HCT116 (cell line): ENCODE measurements at regions not wholly inside any gene's neighbourhood (a gene's known extent, or its start where the extent isn't known, plus 50 kb on each side); places are given as distances from the start of the nearest gene placed in this dataset.

Experiments
- ATAC-seq: fragments of 200-7000 bp; cut with Tn5 transposase; 2 replicates; pipeline ENCODE4 v1.9.1; 2020; ENCODE audit warnings: mild to moderate bottlenecking, moderate library complexity
- BruUV-seq: library from RNA; stranded (reverse); fragments of 400-500 nt; replicated peaks from 2 replicates; lab custom pipeline; 2021; lab: Mats Ljungman, UMichigan
- CTCF ChIA-PET: fragments of 300-600 bp; sonication (Branson Sonifier 250); formaldehyde crosslinking; loops from one replicate; lab custom pipeline; 2021; ENCODE audit warnings: antibody characterized with exemption; lab: Charles Lee
- POLR2A ChIA-PET: fragments of 300-600, 350-600 bp; sonication (Branson Sonifier 250); formaldehyde crosslinking; loops from one replicate; lab custom pipeline; 2021; ENCODE audit warnings: antibody characterized with exemption; lab: Charles Lee
- RAD21 ChIA-PET, 2 experiments: fragments of 300-600 bp; sonication (Branson Sonifier 250); formaldehyde crosslinking; loops; one replicate each; lab custom pipeline; 2023; ENCODE audit warnings: low total read pairs in 2 of 2; ENCODE audit not compliant: uncharacterized antibody in 2 of 2, unreplicated experiment in 2 of 2, low non-redundant PET in 1 of 2; lab: Charles Lee
- DNase-seq: peaks from one replicate; pipeline ENCODE4 v3.0.0-alpha.2; 2010; ENCODE audit warnings: low read depth, low spot score
- H2AFZ ChIP-seq: fragments of 200-600 bp; shearing (Covaris generic), sonication (generic); 2 replicates; pipeline ENCODE4 v1.6.1; 2017; ENCODE audit warnings: low read depth, mixed run types, mixed read lengths, antibody characterized with exemption, low read length; ENCODE audit not compliant: poor library complexity, severe bottlenecking
- H3K27ac ChIP-seq: 2 replicates; pipeline ENCODE4 v1.5.1; 2012; ENCODE audit warnings: low read depth, low read length
- H3K27me3 ChIP-seq: fragments of 200-600 bp; sonication (generic); 2 replicates; pipeline ENCODE4 v1.6.1; 2016; ENCODE audit warnings: mixed run types, low read length, mixed read lengths; ENCODE audit not compliant: insufficient read depth
- H3K36me3 ChIP-seq, 2 experiments: fragments of 200-500 bp in 1 of 2; fragments of 200-600 bp in 1 of 2; sonication (Bioruptor generic) in 1 of 2; sonication (generic) in 1 of 2; 2 replicates each; pipeline versions ENCODE4 v1.5.1 to v1.6.1; 2014 to 2016; ENCODE audit warnings: low read length in 2 of 2, inconsistent platforms in 1 of 2, mixed read lengths in 1 of 2, mixed run types in 1 of 2; ENCODE audit not compliant: insufficient read depth in 2 of 2, control insufficient read depth in 1 of 2
- H3K4me1 ChIP-seq, 2 experiments: fragments of 200-600 bp in 1 of 2; sonication (generic) in 1 of 2; 2 replicates each; pipeline versions ENCODE4 v1.5.1 to v1.6.1; 2012 to 2017; ENCODE audit warnings: low read length in 2 of 2, inconsistent platforms in 1 of 2, mild to moderate bottlenecking in 1 of 2, mixed read lengths in 1 of 2, mixed run types in 1 of 2, moderate library complexity in 1 of 2; ENCODE audit not compliant: insufficient read depth in 2 of 2, control insufficient read depth in 1 of 2
- H3K4me2 ChIP-seq: fragments of 200-600 bp; sonication (generic); 2 replicates; pipeline ENCODE4 v1.6.1; 2017; ENCODE audit warnings: mixed run types, low read length, mixed read lengths
- H3K4me3 ChIP-seq, 2 experiments: fragments of 200-600 bp in 1 of 2; sonication (generic) in 1 of 2; replicated peaks in 1 of 2; 2 replicates each; pipeline ENCODE4 v1.5.1; 2011 to 2016; ENCODE audit warnings: low read length in 2 of 2, control low read depth in 1 of 2, low read depth in 1 of 2, mild to moderate bottlenecking in 1 of 2, mixed read lengths in 1 of 2, mixed run types in 1 of 2
- H3K79me2 ChIP-seq: fragments of 200-600 bp; sonication (generic); 2 replicates; pipeline ENCODE4 v1.6.1; 2017; ENCODE audit warnings: mild to moderate bottlenecking, mixed run types, low read length, moderate library complexity, mixed read lengths; ENCODE audit not compliant: insufficient read depth
- H3K9ac ChIP-seq: fragments of 200-600 bp; sonication (generic); 2 replicates; pipeline ENCODE4 v1.6.1; 2016; ENCODE audit warnings: low read length, mixed read lengths
- H3K9me2 ChIP-seq: fragments of 200-600 bp; sonication (generic), shearing (Covaris generic); 2 replicates; pipeline ENCODE4 v1.6.1; 2017; ENCODE audit warnings: mixed run types, mild to moderate bottlenecking, moderate library complexity; ENCODE audit not compliant: insufficient read depth
- H3K9me3 ChIP-seq, 2 experiments: fragments of 200-500 bp in 1 of 2; fragments of 200-600 bp in 1 of 2; sonication (Bioruptor generic) in 1 of 2; sonication (generic) in 1 of 2; 2 replicates each; pipeline ENCODE4 v1.6.1; 2014 to 2017; ENCODE audit warnings: low read length in 2 of 2, mixed read lengths in 2 of 2, inconsistent platforms in 1 of 2, low read depth in 1 of 2, mild to moderate bottlenecking in 1 of 2, mixed run types in 1 of 2, moderate library complexity in 1 of 2; ENCODE audit not compliant: control insufficient read depth in 1 of 2, insufficient read depth in 1 of 2
- H4K20me1 ChIP-seq: fragments of 200-600 bp; sonication (generic), shearing (Covaris generic); 2 replicates; pipeline ENCODE4 v1.6.1; 2017; ENCODE audit warnings: mixed run types, mild to moderate bottlenecking, moderate library complexity; ENCODE audit not compliant: insufficient read depth
- CBX3 ChIP-seq: IDR thresholded peaks from 2 replicates; pipeline ENCODE4 v1.6.1; 2012; ENCODE audit warnings: low read depth
- JUND ChIP-seq: IDR thresholded peaks from 2 replicates; pipeline ENCODE4 v1.6.1; 2012
- POLR2AphosphoS5 ChIP-seq: IDR thresholded peaks from 2 replicates; pipeline ENCODE4 v1.6.1; 2011; ENCODE audit warnings: mild to moderate bottlenecking, low read depth, low read length, moderate library complexity
- RAD21 ChIP-seq: IDR thresholded peaks from 2 replicates; pipeline ENCODE4 v1.6.1; 2012; ENCODE audit warnings: low read depth, mild to moderate bottlenecking
- SP1 ChIP-seq: IDR thresholded peaks from 2 replicates; pipeline ENCODE4 v1.6.1; 2012; ENCODE audit warnings: low read depth
- SRF ChIP-seq: IDR thresholded peaks from 2 replicates; pipeline ENCODE4 v1.6.1; 2012; ENCODE audit warnings: low read depth
- YY1 ChIP-seq: IDR thresholded peaks from 2 replicates; pipeline ENCODE4 v1.6.1; 2011; ENCODE audit warnings: low read length, low read depth, moderate library complexity, mild to moderate bottlenecking; ENCODE audit not compliant: insufficient replicate concordance; ENCODE audit errors: extremely low read depth
- ZFX ChIP-seq: fragments of 450-650 bp; IDR thresholded peaks from 2 replicates; pipeline ENCODE4 v1.6.1; 2017
- ZNF274 ChIP-seq: fragments of 200-500 bp; sonication (Bioruptor generic); IDR thresholded peaks from 2 replicates; pipeline ENCODE4 v1.6.1; 2014; ENCODE audit warnings: mild to moderate bottlenecking, low read depth, low read length, inconsistent platforms
- intact Hi-C: fragments of 100-400 bp; cut with micrococcal nuclease; formaldehyde crosslinking; loops from 2 replicates; pipeline ENCODE4 v1.10.0; 2022
- TF ChIP-seq, protein P1 (sequence below): IDR thresholded peaks from 2 replicates; pipeline ENCODE4 v1.6.1; 2012
- TF ChIP-seq, protein P2 (sequence below): IDR thresholded peaks from 2 replicates; pipeline ENCODE4 v1.6.1; 2011; ENCODE audit warnings: mild to moderate bottlenecking, low read length, moderate library complexity; ENCODE audit not compliant: insufficient replicate concordance; ENCODE audit errors: extremely low read depth

DNA sequence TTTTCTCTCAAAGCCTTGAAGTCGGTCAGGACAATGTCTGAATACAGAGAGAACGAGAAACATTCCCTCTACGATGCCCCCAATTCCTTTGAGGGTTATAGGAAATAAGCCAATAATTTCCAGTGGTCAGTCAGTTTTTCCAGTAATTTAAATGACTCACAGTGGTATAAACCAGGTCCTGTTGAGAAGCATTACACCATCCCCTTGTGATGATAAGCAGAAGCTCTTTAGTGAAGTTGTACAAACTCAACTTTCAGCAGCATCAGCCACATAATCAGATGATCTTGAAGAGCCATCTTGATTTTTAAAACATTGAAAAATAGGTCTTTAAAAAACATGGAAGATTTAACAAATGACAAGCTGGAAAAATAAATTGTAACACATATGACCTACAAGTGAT, 173.9 kb upstream of the ZNF462 start:
- no peak overlapping the region for H3K9ac ChIP-seq
- H3K4me3 ChIP-seq: no peak overlapping the region
- no peaks in the 10 kb centered on the region for H3K9me3 ChIP-seq
- no TSS peak for BruUV-seq
- intact Hi-C loops: no loop called here
- POLR2A ChIA-PET: no interaction called here
- no peaks in the 10 kb centered on the region for H3K27me3 ChIP-seq
- TF ChIP-seq, protein P1, sequence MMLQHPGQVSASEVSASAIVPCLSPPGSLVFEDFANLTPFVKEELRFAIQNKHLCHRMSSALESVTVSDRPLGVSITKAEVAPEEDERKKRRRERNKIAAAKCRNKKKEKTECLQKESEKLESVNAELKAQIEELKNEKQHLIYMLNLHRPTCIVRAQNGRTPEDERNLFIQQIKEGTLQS: no peak
- TF ChIP-seq SP1: no peak
- TF ChIP-seq ZNF274: no peak
- no peak for TF ChIP-seq RAD21
- TF ChIP-seq, protein P2, sequence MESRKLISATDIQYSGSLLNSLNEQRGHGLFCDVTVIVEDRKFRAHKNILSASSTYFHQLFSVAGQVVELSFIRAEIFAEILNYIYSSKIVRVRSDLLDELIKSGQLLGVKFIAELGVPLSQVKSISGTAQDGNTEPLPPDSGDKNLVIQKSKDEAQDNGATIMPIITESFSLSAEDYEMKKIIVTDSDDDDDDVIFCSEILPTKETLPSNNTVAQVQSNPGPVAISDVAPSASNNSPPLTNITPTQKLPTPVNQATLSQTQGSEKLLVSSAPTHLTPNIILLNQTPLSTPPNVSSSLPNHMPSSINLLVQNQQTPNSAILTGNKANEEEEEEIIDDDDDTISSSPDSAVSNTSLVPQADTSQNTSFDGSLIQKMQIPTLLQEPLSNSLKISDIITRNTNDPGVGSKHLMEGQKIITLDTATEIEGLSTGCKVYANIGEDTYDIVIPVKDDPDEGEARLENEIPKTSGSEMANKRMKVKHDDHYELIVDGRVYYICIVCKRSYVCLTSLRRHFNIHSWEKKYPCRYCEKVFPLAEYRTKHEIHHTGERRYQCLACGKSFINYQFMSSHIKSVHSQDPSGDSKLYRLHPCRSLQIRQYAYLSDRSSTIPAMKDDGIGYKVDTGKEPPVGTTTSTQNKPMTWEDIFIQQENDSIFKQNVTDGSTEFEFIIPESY: no peak
- TF ChIP-seq CBX3: no peak
- TF ChIP-seq ZFX: no peak
- no peak for TF ChIP-seq JUND
- TF ChIP-seq POLR2AphosphoS5: no peak
- no peaks in the 10 kb centered on the region for H4K20me1 ChIP-seq
- CTCF ChIA-PET: no interaction called here
- ATAC-seq (no peak), DNase-seq (no peak)
- H3K36me3 ChIP-seq: no peaks in the 10 kb centered on the region
- H3K4me2 ChIP-seq: no peak overlapping the region
- no peaks in the 10 kb centered on the region for H3K9me2 ChIP-seq
- RAD21 ChIA-PET: no interaction called here
- H2AFZ ChIP-seq: no peak overlapping the region
- H3K27ac ChIP-seq: no peak overlapping the region
- no peaks in the 10 kb centered on the region for H3K4me1 ChIP-seq
- no peaks in the 10 kb centered on the region for H3K79me2 ChIP-seq

DNA sequence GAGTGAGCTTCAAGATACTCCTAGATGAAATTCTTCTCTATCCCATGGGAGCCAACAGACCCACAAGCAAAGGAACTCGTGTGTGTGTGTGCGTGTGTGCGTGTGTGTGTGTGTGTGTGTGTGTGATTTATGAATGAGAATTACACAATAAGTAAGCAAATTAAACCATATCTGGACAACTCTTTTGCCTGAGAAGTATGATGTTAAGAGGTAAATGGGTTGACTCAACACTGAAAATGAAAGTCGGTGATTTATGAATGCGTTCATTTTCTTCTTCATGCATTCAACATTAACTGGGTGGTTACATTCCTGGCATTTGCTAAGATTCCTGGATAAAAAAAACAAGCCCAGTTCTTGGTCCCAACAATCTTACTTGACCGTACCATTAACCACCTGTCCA, 171.3 kb upstream of the ZNF462 start:
- no peaks in the 10 kb centered on the region for H4K20me1 ChIP-seq
- H3K9me3 ChIP-seq: no peaks in the 10 kb centered on the region
- H2AFZ ChIP-seq: no peak overlapping the region
- no peaks in the 10 kb centered on the region for H3K27me3 ChIP-seq
- no peak for ATAC-seq
- ChIA-PET RAD21 (no interaction called here), CTCF (no interaction called here), POLR2A (no interaction called here)
- no peaks in the 10 kb centered on the region for H3K9me2 ChIP-seq
- H3K4me3 ChIP-seq: no peak overlapping the region
- DNase-seq: no peak
- H3K36me3 ChIP-seq: no peaks in the 10 kb centered on the region
- no peaks in the 10 kb centered on the region for H3K79me2 ChIP-seq
- no peaks in the 10 kb centered on the region for H3K4me1 ChIP-seq
- BruUV-seq: no TSS peak
- TF ChIP-seq JUND: no peak
- TF ChIP-seq YY1: no peak
- TF ChIP-seq CBX3: no peak
- TF ChIP-seq SRF: no peak
- no peak overlapping the region for H3K27ac ChIP-seq
- intact Hi-C loops: no loop called here
- H3K4me2 ChIP-seq: no peak overlapping the region
- no peak overlapping the region for H3K9ac ChIP-seq
